GM19328 (cell line): ENCODE measurements at regions not wholly inside any gene's neighbourhood (a gene's known extent, or its start where the extent isn't known, plus 50 kb on each side); places are given as distances from the start of the nearest gene placed in this dataset.
"Not testable (repeated sequence)": the region's sequence is repeated elsewhere in the genome, so short reads cannot be mapped to it uniquely, and the experiment has no call there.

Source experiments
- ATAC-seq: cut with Tn5 transposase; IDR thresholded peaks from one replicate; pipeline ENCODE4 v1.9.1; 2021; ENCODE audit warnings: mild to moderate bottlenecking, moderate library complexity; ENCODE audit not compliant: unreplicated experiment

DNA sequence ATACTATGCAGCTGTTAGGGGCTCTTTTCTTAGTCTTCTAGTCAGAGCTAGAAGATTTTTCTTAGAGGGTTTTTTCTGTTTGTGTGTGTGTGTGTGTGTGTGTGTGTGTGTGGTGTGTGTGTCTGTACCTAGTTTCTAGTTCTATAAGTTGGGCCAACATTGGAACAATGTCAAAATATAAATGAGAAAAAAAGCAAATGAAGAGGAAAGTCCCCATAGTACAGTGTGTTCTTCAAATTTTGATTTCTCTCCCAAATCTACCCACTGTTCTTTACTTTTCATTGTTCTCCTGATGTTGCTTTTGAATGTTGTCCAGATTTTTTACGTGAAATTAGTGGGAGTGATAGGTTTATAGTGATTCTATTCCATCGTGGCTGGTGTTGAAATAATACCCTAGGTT, 2153.4 kb upstream of the RAG2 start:
- no peak for ATAC-seq

DNA sequence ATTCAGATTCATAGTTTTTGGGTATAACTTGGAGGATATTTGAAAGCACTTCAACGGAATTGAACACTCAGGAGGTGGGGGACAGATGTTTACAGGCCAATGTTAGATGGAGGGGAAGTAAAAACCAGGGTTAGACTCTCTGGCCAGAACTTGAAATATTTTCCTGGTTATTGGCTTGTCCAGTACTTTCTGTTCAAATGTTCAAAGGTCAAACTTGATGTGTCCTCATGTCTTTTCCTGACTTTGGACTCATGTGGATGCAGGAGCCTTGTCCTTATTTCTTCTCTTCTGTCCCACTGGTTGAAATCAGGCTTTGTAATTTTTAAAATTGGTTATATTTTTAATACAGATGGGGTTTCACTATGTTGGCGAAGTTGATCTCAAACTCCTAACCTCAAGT, 2148.5 kb upstream of the RAG2 start:
- not testable (repeated sequence) for ATAC-seq

DNA sequence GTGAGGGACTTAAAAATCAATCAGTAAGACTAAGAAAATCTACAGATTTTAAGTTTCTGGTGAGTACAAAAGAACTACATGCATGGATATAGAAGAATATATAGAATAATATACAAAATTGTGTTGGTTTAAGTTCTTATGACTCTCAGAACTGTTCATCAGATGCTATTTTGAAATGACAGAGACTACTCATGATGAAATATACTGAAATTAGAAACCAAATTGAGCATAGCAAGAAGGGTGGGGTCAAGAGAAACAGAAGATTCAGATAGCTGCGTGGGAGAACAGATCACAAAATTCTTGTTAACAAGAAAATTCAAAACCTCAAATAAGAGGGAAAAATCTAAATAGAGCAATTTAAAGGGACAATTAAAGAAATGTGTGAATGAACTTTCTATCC, 2125.3 kb upstream of the RAG2 start:
- no peak for ATAC-seq

DNA sequence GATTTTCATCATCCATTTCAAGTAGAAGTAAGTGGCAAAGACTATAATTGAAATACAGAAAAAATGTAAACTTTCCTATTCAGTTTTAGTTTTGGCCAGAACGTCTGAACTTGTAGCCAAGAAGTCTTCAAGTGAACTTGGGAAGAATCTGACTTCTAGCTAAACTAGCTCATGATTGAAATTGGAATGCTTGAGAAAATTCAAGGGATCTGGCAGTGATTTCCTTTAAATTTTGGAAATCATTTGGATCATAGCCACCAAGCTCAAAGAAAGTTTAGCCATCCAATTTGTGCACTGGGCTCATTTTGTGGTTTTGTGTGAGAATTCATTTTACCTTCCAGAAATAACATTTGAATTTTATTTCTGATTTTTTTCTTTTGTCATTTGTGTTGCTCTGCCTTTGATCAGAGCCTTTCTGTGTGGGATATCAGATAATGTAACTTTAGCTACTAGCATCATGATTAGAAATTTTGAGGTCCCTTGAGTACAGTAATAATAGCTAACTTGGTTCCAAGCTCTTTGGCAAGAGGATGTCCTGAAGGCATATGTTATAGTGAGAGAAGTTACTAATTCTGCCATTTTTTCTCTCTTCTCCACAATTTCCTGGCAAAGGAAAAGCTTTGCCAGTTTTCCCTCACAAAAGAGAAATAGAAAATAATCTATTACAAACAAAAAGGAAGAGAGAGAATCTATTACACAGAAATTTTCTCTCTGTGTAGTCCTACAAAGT, 2123.7 kb upstream of the RAG2 start:
- ATAC-seq, result no peak

DNA sequence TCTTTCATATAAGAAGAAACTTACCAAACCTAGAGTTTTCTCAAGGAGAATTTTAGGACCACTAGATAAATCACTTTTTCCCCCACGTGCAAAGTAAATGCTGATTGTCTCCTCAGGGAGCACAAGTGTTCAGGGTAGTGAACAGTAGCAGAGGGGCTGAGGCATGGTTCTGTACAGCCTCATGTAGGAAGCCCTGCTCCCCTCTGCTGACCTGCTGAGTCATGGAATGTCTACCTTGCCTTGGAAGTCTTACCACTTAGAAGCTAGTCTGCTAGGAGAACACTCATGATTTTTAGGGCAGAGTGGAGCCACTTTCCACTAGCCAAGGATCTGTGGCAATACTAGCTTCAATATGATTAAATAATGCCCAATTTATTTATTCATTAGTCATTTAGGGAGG, 2120.6 kb upstream of the RAG2 start:
- no peak for ATAC-seq

DNA sequence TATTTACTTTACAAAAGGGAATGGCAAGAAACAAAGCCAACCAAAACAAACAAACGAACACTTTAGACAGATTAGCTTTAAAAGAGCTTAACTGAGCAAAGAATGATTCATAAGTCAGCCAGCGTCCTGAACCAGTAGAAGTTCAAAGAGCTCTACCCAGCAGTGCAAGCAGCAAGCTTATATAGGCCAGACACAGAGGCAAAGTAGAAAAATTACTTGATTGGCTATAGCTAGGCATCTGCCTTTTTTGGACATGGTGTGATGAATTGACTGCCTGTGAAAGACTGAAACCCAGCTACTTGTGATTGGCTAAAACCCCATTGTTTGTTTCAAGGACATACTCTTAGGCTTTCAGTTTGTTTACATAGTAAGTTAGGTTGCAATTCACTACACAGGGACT, 2120.0 kb upstream of the RAG2 start:
- no peak for ATAC-seq

DNA sequence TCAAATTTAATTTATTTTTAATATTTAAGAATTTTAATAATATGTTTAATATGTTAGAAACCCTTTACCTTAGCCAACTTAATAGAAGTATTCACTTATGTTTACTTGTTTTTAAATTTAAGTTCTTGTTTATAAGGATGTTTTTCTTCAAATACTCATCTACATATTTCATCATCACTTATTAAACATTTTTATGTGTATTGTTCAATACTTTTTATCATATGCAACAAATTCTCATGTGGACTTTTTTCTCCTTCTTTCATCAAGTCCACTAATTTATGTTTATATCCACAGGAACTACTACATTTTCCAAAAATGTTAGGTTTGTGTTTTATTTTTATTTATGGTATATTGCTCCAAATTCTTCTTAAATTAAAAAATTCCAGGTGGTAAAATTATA, 2113.1 kb upstream of the RAG2 start:
- ATAC-seq, result no peak

DNA sequence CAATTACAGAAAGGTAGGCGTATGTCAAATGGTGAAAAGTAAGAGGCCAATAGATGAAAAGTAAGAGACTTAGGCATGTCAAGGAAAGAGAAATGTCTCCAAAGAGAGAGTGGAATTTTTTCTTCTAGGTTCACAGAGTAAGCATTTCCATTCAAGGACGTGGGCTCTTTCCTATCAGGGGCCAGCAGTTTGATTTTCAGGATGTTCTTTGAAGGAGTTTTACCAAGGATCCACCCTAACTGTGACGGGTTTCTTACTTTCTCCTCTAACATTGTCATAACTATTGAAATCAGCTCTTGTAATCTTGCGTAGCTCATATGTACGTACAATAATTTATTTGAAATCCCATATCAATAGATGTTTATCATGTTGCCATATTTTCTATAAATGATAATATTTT, 2112.2 kb upstream of the RAG2 start:
- no peak for ATAC-seq

DNA sequence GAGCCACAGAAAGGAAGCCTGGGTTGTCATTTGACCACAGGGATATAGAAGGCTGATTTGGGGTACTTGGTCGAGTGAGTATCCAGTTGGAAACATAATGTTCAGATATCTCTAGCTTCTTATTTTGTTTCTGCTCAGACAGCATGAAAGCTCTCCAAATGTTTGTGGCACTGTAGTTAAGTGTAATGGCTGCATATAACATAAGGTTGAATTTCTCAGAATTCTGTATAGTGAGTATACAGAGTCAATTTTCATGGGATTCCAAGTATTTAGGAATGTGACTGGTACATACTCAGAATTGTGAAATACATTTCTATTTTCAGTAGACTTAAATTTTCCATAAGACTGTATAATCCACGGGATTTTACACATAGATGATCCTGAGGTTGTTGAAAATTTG, 2102.1 kb upstream of the RAG2 start:
- no peak for ATAC-seq

GRCh38 chr11:38693306-38693705, 2095.3 kb upstream of the RAG2 start:
- no peak for ATAC-seq

DNA sequence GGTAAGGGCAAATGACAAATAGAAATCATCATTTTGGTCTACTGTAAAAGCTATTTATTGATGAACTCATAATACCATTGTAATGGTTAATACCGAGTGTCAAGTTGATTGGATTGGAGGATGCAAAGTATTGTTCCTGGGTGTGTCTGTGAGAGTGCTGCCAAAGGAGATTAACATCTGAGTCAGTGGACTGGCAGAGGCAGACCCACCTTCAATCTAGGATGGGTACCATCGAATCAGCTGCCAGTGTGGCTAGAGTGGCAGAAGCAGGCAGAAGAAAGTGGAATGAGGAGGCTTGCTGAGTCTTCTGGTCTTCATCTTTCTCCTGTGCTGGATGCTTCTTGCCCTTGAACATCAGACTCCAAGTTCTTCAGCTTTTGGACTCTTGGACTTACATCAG, 2092.2 kb upstream of the RAG2 start:
- ATAC-seq, result not testable (repeated sequence)

DNA sequence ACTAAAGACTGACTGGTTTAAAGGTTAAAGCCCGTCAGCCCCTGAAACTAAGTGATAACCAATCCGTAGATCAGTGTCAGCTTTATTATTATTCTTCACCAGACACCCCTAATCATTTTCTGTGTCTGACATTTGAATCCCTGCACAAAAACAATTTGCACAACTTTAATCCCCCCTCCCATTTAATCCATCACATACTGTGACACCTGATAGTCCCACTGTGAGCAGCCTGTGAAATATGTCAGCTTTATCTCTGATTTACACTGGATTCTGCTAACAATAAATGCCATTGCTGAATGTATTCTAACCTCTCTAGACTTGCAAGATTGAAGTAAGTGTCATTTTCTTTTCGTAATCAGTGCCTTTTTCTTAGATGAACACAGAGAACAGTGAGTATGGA, 2089.0 kb upstream of the RAG2 start:
- ATAC-seq, result no peak

DNA sequence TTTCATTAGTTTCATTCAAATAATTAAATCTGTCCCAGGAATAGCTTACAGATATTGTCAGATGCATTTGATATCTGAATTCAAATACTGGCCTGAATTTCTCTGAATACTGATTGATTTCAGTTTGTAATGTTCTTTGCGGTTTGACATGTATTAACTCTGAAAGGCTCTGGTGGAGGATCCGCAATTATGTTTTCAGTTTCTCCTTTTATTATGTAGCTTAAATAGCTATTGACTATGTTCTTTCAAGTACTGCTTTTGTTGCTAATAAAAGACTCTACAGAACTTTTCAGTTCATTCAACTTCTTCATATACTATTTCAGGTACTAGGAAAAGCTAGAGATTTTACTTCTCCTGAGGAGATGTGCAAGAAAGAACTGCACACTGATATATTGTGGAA, 2085.4 kb upstream of the RAG2 start:
- no peak for ATAC-seq

GRCh38 chr11:38680746-38681145, 2082.7 kb upstream of the RAG2 start:
- ATAC-seq, result no peak

- no peak for ATAC-seq
Observed at GRCh38 chr11:38680166-38680565, 2082.1 kb upstream of the RAG2 start.

- no peak for ATAC-seq
Observed at GRCh38 chr11:38672445-38672844, 2074.4 kb upstream of the RAG2 start.

DNA sequence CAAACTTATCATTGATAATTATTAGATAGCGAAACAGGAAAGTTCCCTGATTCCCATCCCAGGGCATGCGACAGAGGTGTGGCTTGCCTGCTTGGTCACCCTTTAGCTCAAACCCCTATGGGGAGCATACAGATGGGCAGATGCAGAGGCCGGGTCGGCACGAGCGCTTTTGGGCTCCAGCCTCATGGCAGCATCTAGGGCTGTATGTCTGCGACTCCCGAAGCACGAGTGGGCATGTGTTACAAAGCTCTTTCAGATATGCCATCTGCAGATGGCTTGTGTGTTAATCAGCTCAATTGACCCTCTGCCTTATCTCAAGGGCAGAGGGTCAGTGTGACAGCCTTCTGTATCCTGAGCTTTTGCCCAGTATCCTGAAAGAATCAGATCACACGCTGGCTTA, 2069.3 kb upstream of the RAG2 start:
- ATAC-seq, result no peak

- ATAC-seq, result no peak
Observed at GRCh38 chr11:38648604-38649003, 2050.6 kb upstream of the RAG2 start.

DNA sequence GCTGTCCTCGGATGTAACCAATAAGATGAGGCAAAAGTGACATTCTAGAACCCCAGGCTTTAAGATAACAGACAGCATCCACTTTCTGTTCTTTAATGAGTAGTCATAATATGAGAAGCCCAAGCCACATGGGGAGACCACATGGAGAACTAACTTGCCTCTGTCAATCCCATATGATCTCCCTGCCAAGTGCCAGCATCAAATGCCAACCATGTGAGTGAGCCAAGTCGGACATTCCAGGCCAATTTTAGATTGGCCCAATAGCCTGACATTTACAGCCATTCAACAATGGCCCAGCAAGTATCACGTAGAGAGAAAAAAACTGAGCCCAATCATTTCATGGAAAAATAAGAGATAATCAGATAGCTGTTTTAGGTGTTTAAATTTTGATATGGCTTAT, 2048.3 kb upstream of the RAG2 start:
- ATAC-seq, result no peak

- ATAC-seq, result no peak
Observed at GRCh38 chr11:38640854-38641253, 2042.8 kb upstream of the RAG2 start.

DNA sequence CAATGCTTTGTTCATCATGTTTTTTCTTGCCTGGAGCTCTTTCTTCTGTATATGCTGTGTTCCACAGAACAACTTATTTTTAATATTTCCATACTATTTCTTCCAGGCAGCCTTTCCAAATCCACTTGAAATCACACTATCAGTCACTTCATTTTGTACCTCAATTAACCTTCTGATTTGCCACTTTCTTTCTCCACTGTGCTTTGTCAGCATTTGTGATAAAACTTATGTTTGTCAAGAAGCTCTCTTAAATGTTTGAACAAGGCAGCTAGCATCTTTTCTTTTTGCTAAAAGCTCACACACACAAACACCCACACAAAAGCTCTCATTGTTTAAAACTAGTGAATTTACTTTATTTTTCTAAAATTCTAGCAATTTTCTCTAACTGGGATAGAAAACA, 2014.7 kb upstream of the RAG2 start:
- ATAC-seq, result no peak

DNA sequence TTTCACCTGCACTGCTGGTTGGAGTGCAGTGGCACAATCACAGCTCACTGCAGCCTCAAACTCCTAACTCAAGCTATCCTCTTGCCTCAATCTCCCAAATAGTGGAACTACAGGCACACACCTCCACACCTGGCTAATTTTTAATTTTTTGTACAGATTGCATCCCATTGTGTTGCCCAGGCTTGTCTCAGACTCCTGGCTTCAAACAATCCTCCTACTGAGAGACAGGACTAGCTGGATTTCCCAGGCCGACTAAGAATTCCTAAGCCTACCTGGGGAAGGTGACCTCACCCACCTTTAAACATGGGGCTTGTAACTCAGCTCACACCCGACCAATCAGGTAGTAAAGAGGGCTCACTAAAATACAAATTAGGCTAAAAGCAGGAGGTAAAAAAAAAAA, 2003.3 kb upstream of the RAG2 start:
- not testable (repeated sequence) for ATAC-seq

- no peak for ATAC-seq
Observed at GRCh38 chr11:38598418-38598817, 2000.4 kb upstream of the RAG2 start.
